Erythroblast (primary cell): ENCODE measurements at regions not wholly inside any gene's neighbourhood (a gene's known extent, or its start where the extent isn't known, plus 50 kb on each side); places are given as distances from the start of the nearest gene placed in this dataset.

Experiments used
- GATA1 ChIP-seq: IDR thresholded peaks from 2 replicates; pipeline ENCODE4 v1.6.1; 2011; ENCODE audit warnings: low read depth, mild to moderate bottlenecking, control low read depth, low read length, moderate library complexity
- POLR2A ChIP-seq: IDR thresholded peaks from 2 replicates; pipeline ENCODE4 v1.6.1; 2011; ENCODE audit warnings: mild to moderate bottlenecking, low read length

DNA sequence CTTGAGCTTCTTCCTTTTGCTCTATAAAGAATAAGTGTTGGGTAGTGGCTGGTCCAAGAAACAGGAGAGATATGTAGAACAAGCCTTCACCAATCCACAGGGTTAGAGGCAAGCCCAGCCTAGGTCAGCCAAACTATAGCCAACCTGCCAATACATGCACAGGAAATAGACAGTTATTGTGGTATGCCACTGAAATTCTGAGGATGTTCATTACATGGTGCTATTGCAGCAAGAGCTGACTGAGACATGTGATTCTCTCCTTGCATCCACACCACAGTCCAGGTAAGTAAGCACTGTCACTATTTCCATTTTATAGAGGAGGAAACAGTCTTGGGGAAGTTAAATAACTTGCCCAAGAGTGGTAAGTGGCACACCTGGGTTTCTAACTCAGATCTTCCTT lies 268.1 kb downstream of the NPIPA8 start:
- TF ChIP-seq POLR2A, result no peak
- no peak for TF ChIP-seq GATA1
